Activated T-helper 17 cell treated with anti-CD3 and anti-CD28 coated beads, Interleukin-2, amount 50 U/mL, for 72 hours (primary cell): ENCODE measurements at regions not wholly inside any gene's neighbourhood (a gene's known extent, or its start where the extent isn't known, plus 50 kb on each side); places are given as distances from the start of the nearest gene placed in this dataset.
A peak's percentile ranks its signal among the peaks of the same experiment; 100 is the strongest.
"Not testable (repeated sequence)": the region's sequence is repeated elsewhere in the genome, so short reads cannot be mapped to it uniquely, and the experiment has no call there.

Source experiments
- ATAC-seq: fragments of 150-1000 bp; cut with Tn5 transposase; replicated peaks from 2 replicates; pipeline ENCODE4 v1.10.0; 2021; ENCODE audit warnings: mild to moderate bottlenecking, moderate library complexity
- H3K27ac Mint-ChIP-seq: one replicate; pipeline ENCODE4 v1.8.0; 2022; ENCODE audit warnings: mixed read lengths
- H3K27me3 Mint-ChIP-seq: one replicate; pipeline ENCODE4 v1.8.0; 2022; ENCODE audit warnings: mixed read lengths
- H3K36me3 Mint-ChIP-seq: one replicate; pipeline ENCODE4 v1.8.0; 2022; ENCODE audit warnings: low read depth, mild to moderate bottlenecking, mixed read lengths
- H3K4me1 Mint-ChIP-seq: one replicate; pipeline ENCODE4 v1.8.0; 2022; ENCODE audit warnings: mixed read lengths
- H3K4me3 Mint-ChIP-seq: one replicate; pipeline ENCODE4 v1.8.0; 2022; ENCODE audit warnings: mild to moderate bottlenecking, mixed read lengths
- H3K9me3 Mint-ChIP-seq: one replicate; pipeline ENCODE4 v1.8.0; 2022; ENCODE audit warnings: mixed read lengths

DNA sequence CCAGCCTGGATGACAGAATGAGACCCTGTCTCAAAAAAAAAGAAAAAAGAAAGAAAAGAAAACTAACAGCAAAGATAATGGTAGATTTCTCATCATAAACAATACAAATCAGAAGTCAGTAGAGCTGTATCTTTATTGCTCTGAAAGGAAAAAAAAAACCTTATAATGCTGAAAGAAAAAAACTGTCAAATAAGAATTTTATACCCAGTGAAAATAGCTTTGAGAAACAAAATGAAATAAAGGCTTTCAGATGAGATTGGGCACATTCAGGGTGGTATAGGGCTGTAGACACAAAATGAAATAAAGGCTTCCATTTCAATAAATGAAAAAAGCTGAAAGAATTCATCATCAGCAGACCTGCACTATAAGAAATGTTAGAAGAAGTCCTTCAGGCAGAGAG lies 105.0 kb upstream of the FOXN3 start:
- peaks cover 8% of the 10 kb centered on the region for H3K9me3 Mint-ChIP-seq
- no peaks in the 10 kb centered on the region for H3K27me3 Mint-ChIP-seq
- H3K4me3 Mint-ChIP-seq, result no peak overlapping the region
- H3K4me1 Mint-ChIP-seq, result peaks cover 4% of the 10 kb centered on the region
- no peak overlapping the region for H3K27ac Mint-ChIP-seq
- no peak for ATAC-seq
- H3K36me3 Mint-ChIP-seq, result peaks cover 24% of the 10 kb centered on the region

DNA sequence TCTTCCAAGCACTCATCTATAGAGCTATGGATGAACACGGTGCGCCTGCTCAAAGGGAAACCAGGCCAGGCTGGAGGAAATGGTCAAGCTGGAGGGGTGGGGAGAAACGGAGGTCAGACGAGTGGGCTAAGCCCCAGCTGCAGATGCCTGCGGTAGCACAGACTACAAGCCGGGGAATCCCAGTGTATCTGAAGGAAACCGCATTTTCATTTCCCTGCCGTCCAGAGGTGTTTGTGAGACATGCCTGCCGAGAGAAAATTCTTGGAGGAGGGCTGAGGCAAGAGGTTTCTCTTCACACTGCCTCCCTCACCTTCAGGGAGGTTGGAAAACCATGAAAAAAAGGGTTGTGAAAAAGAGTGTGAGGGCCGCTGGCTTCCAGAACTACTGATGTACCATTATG lies 102.0 kb upstream of the FOXN3 start:
- ATAC-seq, result no peak
- H3K4me1 Mint-ChIP-seq, result peaks cover 11% of the 10 kb centered on the region
- H3K27me3 Mint-ChIP-seq, result no peaks in the 10 kb centered on the region
- no peak overlapping the region for H3K4me3 Mint-ChIP-seq
- H3K9me3 Mint-ChIP-seq, result peaks cover 5% of the 10 kb centered on the region
- peak overlapping the region; percentile 55 for H3K27ac Mint-ChIP-seq
- peaks cover 24% of the 10 kb centered on the region for H3K36me3 Mint-ChIP-seq

DNA sequence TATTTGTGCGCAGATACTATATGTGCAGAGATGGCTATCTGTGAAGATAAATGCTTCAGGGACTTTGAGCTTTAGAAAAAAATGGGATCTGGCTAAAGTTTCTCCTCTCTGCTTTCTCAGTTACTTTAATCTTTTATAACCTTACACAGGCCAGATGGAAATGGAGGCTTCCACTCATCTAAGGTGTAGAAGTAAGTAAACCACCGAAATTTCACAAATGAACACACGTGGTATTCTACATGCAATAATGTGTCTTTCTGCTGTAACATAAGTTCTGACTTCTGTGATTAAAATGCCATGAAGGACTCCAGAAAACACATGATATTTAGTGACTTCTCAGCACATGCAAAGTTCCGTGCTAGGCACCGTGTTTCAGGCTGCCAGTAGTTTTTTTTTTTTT lies 99.1 kb upstream of the FOXN3 start:
- Mint-ChIP-seq H3K9me3 (no peaks in the 10 kb centered on the region), H3K4me3 (no peak overlapping the region), H3K4me1 (peaks cover 29% of the 10 kb centered on the region), H3K27ac (no peak overlapping the region), H3K27me3 (no peaks in the 10 kb centered on the region), H3K36me3 (peaks cover 15% of the 10 kb centered on the region)
- ATAC-seq, result no peak

DNA sequence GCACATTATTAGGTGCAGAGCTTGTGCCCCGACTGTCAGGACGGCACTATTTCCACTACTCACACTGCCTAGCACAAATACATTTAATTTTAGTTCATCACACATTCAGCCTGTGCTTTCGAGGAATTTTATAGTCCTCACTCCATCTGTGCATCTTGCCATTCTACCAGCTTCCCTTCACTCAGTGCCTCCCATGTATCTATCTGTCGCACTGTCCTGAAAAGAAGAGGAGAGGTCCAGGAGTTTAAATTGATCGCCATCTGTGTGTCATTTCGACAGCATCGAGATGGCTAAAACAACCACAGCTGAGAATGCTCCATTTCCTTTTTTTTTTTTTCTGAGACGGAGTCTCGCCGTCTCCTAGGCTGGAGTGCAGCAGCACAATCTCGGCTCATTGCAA lies 97.6 kb upstream of the FOXN3 start:
- H3K4me1 Mint-ChIP-seq, result peaks cover 40% of the 10 kb centered on the region
- H3K36me3 Mint-ChIP-seq, result peaks cover 6% of the 10 kb centered on the region
- no peak for ATAC-seq
- H3K9me3 Mint-ChIP-seq, result no peaks in the 10 kb centered on the region
- H3K4me3 Mint-ChIP-seq, result no peak overlapping the region
- no peaks in the 10 kb centered on the region for H3K27me3 Mint-ChIP-seq
- H3K27ac Mint-ChIP-seq, result no peak overlapping the region

DNA sequence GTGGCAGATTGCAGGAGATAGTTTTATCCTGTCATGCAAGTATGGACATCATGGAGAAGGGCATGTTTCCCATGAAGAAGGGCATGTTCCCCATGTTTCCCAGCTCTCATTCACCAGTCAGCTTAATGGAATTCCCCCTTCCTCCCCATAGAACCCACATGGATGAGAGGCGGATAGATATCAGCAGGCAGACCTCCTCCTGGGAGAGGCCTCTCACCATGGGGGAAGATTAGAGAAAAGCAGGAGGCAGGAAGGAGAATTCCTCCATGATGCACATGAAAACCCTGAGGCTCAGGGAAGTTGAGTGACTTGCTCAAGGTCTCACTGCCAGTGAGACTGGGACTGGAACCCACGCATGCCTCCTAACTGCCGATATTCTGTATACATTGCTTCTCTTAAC lies 92.9 kb upstream of the FOXN3 start:
- H3K9me3 Mint-ChIP-seq, result no peaks in the 10 kb centered on the region
- no peak for ATAC-seq
- peak overlapping the region; percentile 87 for H3K27ac Mint-ChIP-seq
- peaks cover 57% of the 10 kb centered on the region for H3K4me1 Mint-ChIP-seq
- no peaks in the 10 kb centered on the region for H3K27me3 Mint-ChIP-seq
- no peaks in the 10 kb centered on the region for H3K36me3 Mint-ChIP-seq
- peak overlapping the region; percentile 87 for H3K4me3 Mint-ChIP-seq

DNA sequence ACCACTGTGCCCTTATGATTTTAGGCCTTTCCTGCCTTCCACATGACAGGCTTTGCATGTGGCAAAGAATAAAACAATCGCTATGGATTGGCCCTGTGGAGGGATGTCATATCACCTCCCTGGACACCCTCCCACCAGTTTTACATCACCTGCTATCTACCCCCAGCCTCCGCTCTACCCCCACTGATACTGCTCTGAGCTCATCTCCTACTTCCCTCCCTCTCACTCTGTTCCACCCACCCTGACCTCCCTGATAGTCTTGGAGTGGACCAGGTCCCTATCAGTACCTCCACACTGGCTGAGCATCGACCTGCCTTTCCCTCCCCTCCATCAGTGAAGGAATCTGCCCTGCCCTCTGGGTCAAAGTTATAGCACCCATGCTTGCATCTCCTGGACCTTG lies 91.8 kb upstream of the FOXN3 start:
- Mint-ChIP-seq H3K9me3 (no peaks in the 10 kb centered on the region), H3K36me3 (no peaks in the 10 kb centered on the region), H3K4me1 (peaks cover 63% of the 10 kb centered on the region), H3K4me3 (peak overlapping the region; percentile 87), H3K27ac (peak overlapping the region; percentile 19), H3K27me3 (no peaks in the 10 kb centered on the region)
- no peak for ATAC-seq

DNA sequence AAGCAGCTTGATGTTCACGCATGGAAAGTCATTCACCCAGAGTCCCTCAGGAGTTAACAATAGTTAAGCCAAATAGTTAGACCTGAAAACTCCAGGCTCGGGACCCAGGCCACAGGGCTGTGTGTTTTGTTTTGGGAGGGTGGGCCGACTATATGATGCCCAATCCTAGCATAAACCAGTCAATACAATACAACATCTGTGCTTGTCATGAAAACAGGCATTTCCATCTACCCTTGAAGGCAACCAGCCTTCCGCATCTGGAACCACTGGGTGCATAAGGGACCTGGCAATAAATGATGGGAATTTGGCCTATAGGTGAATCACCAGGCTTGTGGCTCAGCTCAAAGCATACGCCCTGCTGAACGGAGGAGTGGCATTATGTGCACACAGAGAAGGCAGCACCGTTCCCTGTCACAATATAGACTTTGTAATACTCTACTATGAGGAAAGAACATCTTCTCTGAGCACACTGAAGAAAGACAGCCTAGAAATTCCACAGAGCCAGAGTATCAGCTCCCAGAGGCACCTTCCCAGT lies 91.0 kb upstream of the FOXN3 start:
- Mint-ChIP-seq H3K27me3 (no peaks in the 10 kb centered on the region), H3K4me1 (peaks cover 66% of the 10 kb centered on the region), H3K9me3 (no peaks in the 10 kb centered on the region), H3K4me3 (peak overlapping the region; percentile 87), H3K27ac (peak overlapping the region; percentile 84), H3K36me3 (no peaks in the 10 kb centered on the region)
- ATAC-seq, result no peak

DNA sequence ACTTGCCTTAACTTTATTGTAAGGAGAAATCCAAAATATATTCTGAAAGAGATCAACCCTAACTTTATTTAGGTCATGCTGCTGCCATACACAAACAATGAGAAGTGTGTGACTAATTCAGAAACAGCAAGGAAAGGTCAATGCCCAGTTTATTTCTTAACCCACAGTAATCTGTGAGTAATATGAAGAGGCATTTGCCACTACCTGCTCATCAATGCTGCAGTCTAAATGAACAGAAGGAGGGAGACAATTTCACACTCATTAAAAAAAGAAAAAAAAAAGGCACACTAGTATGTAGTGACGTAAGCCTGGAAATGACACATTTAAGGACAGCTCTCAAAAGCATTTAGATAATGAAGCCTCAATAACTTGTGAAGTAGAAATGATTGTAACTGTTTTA lies 90.5 kb upstream of the FOXN3 start:
- no peaks in the 10 kb centered on the region for H3K9me3 Mint-ChIP-seq
- H3K27me3 Mint-ChIP-seq, result no peaks in the 10 kb centered on the region
- H3K4me3 Mint-ChIP-seq, result peak overlapping the region; percentile 87
- ATAC-seq, result peak; percentile 73
- H3K27ac Mint-ChIP-seq, result peak overlapping the region; percentile 84
- peaks cover 65% of the 10 kb centered on the region for H3K4me1 Mint-ChIP-seq
- H3K36me3 Mint-ChIP-seq, result no peaks in the 10 kb centered on the region

DNA sequence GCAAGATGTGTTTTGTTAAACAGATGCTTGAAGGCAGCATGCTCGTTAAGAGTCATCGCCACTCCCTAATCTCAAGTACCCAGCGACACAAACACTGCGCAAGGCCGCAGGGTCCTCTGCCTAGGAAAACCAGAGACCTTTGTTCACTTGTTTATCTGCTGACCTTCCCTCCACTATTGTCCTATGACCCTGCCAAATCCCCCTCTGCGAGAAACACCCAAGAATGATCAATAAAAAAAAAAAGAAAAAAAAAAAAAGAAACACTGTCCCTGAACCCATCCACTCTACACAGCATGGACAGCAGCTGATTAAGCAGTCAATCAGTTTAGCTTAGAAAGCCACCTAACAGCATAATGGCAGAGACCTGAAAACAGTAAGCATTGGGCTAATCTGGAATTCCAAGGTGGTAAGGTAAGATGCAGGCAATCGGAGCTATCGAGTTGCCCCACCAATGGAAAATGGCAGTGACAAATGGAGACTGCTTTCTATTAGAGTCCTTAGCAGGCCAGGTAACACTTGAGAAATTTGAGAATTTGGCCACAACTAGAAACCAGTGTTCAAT lies 89.9 kb upstream of the FOXN3 start:
- ATAC-seq, result not testable (repeated sequence)
- peak overlapping the region; percentile 84 for H3K27ac Mint-ChIP-seq

DNA sequence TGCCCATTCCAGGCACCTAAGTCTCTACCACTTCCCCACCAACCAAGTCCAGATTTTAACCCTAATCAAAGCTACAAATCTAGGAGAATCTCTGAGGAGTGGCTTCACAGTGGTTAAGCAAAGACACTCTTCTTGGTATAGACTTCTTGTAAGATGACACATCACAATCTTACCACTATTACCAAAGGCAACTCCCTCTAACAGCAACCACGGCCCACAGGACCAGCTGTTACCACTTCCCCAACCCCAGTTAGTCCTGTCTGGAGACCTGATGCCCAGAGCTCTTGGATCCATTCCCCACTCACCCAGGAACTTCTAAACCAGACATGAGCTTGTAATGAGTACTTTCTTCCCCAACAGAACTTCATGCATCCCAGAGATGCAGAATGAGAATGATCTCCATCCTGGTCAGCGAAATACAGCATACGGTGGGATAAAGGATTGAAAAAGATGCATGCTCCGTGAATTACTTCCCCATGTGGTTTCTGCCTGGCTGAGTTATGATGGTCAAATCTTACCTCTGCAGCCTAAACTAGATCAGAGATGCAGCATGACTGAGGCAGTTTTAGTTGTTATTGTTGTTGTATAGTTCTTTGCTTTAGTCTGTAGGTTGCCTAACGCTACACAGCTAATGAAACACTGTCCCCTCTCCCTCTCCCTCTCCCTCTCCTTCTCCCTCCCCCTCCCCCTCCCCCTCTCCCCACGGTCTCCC lies 87.7 kb upstream of the FOXN3 start:
- ATAC-seq, result peak; percentile 70
- peak overlapping the region; percentile 2 for H3K4me3 Mint-ChIP-seq
- no peaks in the 10 kb centered on the region for H3K9me3 Mint-ChIP-seq
- H3K27ac Mint-ChIP-seq, result peak overlapping the region; percentile 36
- no peaks in the 10 kb centered on the region for H3K36me3 Mint-ChIP-seq
- H3K27me3 Mint-ChIP-seq, result no peaks in the 10 kb centered on the region
- H3K4me1 Mint-ChIP-seq, result peaks cover 40% of the 10 kb centered on the region

More for the DNA sequence above, 89.9 kb upstream of the FOXN3 start:
- H3K4me3 Mint-ChIP-seq, result peak overlapping the region; percentile 87
- not testable (repeated sequence) for H3K27me3 Mint-ChIP-seq, H3K36me3 Mint-ChIP-seq, H3K9me3 Mint-ChIP-seq
- peaks cover 59% of the 10 kb centered on the region for H3K4me1 Mint-ChIP-seq

DNA sequence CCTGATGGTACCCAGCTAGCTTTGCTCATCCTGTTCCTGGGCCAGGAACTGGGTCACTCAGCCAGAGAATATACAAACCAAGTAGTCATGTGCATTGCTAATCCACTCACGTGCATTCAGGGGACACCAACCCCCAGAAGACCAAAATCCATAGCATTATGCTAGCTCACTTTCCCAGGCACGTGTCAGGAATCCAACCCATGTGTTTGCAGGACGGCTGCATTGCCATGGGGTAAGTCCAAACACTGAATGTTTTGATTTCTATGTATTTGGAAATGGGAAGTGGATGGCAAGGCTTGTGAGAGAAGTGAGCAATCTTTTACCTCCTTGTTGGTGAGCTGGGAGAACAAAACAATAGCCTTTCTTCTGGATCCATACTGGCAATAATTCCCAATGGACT lies 87.1 kb upstream of the FOXN3 start:
- ATAC-seq, result no peak
- no peaks in the 10 kb centered on the region for H3K27me3 Mint-ChIP-seq
- peak overlapping the region; percentile 36 for H3K27ac Mint-ChIP-seq
- no peaks in the 10 kb centered on the region for H3K36me3 Mint-ChIP-seq
- no peaks in the 10 kb centered on the region for H3K9me3 Mint-ChIP-seq
- no peak overlapping the region for H3K4me3 Mint-ChIP-seq
- H3K4me1 Mint-ChIP-seq, result peaks cover 39% of the 10 kb centered on the region

DNA sequence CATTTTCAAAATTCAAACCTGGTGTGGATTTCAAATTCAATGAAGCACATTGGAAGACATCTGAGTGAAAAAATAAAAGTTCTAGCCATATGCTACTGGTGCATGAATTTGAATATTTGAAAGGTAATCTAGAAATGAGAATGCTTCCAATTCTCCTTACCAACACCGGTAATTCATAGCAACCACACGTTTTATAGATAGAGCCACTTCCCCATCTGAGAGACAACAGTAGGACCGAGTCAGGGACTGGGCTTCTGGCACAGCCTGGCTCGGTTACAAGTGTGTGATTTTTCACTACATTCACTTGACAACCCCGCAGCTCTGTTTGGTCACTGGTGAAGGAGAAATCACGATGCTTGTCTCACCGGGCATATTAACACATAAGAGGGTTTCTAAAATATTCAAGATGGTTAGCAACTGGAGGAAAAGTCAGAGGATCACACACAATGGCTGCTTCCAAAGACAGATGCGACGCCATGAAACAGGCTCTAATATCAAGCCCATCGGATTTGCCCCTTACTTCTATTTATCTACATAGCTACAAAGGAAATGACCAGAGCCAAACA lies 86.5 kb upstream of the FOXN3 start:
- H3K9me3 Mint-ChIP-seq, result no peaks in the 10 kb centered on the region
- H3K4me3 Mint-ChIP-seq, result no peak overlapping the region
- H3K4me1 Mint-ChIP-seq, result peaks cover 34% of the 10 kb centered on the region
- no peak overlapping the region for H3K27ac Mint-ChIP-seq
- no peaks in the 10 kb centered on the region for H3K36me3 Mint-ChIP-seq
- H3K27me3 Mint-ChIP-seq, result no peaks in the 10 kb centered on the region
- ATAC-seq, result no peak

DNA sequence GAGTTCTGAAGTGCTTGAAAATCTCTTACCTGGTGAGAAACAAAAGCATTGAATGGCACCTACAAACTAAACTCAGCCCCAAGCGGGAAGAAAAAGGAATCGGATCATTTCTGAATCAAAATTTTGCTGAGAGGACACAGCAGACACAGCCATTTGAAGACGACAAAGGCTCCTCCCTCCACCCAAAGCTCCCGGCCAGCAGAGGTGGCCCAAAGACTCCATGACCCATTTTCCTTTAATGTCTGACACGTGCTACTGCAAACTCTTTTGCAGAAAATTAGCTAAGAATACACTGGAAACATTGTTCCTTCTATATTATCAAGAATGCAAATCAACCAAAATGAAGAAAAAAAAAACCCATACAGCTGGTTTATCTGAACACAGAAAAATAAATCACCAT lies 85.9 kb upstream of the FOXN3 start:
- Mint-ChIP-seq H3K9me3 (no peaks in the 10 kb centered on the region), H3K4me1 (peaks cover 29% of the 10 kb centered on the region), H3K36me3 (no peaks in the 10 kb centered on the region), H3K4me3 (no peak overlapping the region), H3K27me3 (no peaks in the 10 kb centered on the region), H3K27ac (no peak overlapping the region)
- ATAC-seq, result no peak

DNA sequence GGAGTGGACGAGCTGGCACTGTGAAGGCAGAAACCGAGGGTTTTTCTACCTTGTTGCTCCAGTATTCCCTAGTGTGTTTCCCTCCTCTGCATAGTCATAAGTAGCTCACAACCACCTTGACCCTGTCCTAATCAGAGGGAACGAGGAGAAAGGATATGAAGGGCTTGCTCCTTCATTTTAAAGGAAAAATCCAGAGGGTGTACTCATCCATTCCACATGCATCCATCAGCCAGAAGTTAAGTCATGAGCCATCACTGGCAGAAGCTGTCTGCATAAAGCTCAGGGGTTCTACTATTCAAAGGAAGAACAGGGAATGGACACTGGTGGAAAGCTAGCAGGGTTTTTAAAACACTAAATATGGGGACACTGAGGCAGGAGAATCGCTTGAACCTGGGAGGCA lies 84.3 kb upstream of the FOXN3 start:
- Mint-ChIP-seq H3K4me3 (no peak overlapping the region), H3K36me3 (no peaks in the 10 kb centered on the region), H3K9me3 (no peaks in the 10 kb centered on the region), H3K27me3 (no peaks in the 10 kb centered on the region), H3K27ac (no peak overlapping the region), H3K4me1 (peaks cover 22% of the 10 kb centered on the region)
- no peak for ATAC-seq

DNA sequence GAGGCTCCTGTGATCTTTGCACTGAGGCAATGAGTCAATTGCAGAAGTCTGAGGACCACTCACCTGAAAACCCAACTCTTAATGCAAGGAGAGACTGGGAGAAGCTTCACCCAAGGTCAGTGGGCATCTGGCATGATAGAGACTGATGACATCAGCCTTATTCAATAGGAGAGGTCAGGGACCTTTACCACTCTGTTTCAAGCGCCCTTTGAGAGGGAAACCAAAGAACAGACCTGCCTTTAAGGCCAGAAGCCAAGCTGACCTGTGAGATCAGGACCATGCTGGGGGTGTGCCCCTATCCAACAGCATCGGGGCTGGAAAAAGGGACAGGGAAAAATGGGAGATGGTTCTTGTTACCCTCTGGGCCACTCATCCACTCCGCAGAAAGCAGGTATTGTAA lies 83.3 kb upstream of the FOXN3 start:
- H3K27ac Mint-ChIP-seq, result no peak overlapping the region
- peaks cover 22% of the 10 kb centered on the region for H3K4me1 Mint-ChIP-seq
- ATAC-seq, result no peak
- no peaks in the 10 kb centered on the region for H3K36me3 Mint-ChIP-seq
- H3K9me3 Mint-ChIP-seq, result no peaks in the 10 kb centered on the region
- H3K4me3 Mint-ChIP-seq, result no peak overlapping the region
- H3K27me3 Mint-ChIP-seq, result no peaks in the 10 kb centered on the region
